GM12864 (cell line): ENCODE measurements at regions not wholly inside any gene's neighbourhood (a gene's known extent, or its start where the extent isn't known, plus 50 kb on each side); places are given as distances from the start of the nearest gene placed in this dataset.

Experiments used
- DNase-seq: peaks from one replicate; pipeline ENCODE4 v3.0.0-alpha.2; 2011; ENCODE audit warnings: low read depth
- H3K4me3 ChIP-seq: 2 replicates; pipeline ENCODE4 v1.5.1; 2011; ENCODE audit warnings: mild to moderate bottlenecking, low read depth, low read length, control low read depth
- TF ChIP-seq, protein P1 (sequence below): IDR thresholded peaks from 2 replicates; pipeline ENCODE4 v1.5.1; 2011; ENCODE audit warnings: low read depth, mild to moderate bottlenecking, moderate library complexity, low read length, control low read depth, inconsistent platforms; ENCODE audit errors: missing control alignments

DNA sequence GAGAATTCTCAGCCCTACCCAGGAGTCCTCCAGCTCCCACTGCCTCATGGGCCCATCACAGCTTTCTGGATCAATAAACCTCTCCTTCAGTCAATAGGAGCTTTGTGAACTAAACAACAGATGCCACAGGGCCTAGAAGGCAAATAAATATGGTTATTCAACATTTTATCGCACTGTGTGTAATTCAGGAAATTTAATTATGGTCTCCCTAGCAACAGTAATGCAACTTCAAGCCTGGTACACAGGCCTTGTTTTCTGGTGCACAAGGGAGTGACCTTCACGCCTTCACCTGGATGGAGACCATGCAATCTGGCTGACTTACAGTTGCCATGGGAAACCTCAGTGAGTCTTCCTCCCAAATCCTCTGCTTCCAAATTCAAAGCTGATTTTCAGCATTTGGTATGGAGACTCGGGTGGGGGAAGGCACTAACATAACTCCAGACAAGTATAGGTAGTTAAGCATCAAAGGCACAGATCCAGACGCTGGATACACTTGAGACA, 441.0 kb upstream of the NPVF start:
- no peak overlapping the region for H3K4me3 ChIP-seq
- TF ChIP-seq, protein P1, sequence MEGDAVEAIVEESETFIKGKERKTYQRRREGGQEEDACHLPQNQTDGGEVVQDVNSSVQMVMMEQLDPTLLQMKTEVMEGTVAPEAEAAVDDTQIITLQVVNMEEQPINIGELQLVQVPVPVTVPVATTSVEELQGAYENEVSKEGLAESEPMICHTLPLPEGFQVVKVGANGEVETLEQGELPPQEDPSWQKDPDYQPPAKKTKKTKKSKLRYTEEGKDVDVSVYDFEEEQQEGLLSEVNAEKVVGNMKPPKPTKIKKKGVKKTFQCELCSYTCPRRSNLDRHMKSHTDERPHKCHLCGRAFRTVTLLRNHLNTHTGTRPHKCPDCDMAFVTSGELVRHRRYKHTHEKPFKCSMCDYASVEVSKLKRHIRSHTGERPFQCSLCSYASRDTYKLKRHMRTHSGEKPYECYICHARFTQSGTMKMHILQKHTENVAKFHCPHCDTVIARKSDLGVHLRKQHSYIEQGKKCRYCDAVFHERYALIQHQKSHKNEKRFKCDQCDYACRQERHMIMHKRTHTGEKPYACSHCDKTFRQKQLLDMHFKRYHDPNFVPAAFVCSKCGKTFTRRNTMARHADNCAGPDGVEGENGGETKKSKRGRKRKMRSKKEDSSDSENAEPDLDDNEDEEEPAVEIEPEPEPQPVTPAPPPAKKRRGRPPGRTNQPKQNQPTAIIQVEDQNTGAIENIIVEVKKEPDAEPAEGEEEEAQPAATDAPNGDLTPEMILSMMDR = no peak
- no peak for DNase-seq

DNA sequence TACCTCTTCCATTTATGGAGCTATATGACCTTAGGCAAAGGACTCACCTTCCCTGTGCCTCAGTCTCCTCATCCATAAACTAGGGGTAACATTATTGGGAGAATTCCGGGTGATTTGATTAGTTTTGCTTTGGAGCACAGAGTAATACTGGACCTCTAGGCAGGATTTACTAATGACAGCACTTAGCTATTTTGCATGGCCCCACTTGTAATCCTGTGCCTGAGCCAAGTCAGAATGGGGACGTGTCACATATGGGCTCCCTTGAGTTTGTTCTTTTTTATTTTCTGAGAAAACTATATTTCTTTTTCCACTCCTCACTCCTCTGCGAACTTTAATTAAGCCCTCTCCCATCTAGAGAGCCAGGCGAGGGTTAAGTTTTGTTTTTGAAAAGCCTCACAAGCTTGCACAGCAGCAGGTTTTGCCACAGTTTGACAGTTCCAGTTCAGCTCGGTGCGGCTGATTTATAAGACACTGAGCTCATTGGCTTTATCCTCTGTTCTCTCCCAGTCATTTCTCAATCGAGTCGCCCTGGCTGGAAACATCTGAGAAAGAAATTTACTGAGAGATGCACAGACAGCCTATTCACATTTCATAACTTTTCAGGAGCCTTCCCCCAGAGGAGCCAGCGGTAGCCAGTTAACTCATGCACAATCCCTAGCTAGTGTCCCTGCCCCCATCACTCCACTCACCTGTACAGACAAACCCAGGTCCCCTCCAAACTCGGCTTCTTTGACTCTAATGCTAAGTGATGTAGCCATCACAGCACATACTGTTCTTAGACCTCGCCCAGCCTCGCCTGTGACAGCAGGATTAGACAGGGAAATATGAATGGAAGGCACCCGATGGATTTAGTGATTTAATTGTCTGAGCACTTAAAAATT, 441.9 kb upstream of the NPVF start:
- H3K4me3 ChIP-seq = no peak overlapping the region
- DNase-seq = no peak
- TF ChIP-seq, protein P1 = no peak

DNA sequence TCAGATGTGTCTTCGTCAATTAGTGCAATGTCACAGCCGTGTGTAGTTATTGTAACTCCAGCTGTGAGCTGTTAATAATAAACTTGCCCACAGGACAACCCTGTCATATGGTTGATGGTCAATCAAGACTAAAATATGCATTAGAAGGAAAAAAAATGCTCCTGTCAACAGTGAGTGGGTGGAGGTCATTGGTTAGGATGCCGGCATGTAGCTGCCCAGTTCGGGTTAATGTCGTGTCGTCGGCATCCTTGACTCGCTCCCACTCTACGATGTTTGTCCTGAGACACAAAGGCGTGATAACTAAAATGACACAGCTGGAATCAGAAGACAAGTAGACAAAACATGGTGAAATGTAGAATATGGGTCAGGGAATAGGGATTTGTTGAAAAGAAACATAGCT, 442.8 kb upstream of the NPVF start:
- TF ChIP-seq, protein P1 = no peak
- DNase-seq = no peak
- no peak overlapping the region for H3K4me3 ChIP-seq

DNA sequence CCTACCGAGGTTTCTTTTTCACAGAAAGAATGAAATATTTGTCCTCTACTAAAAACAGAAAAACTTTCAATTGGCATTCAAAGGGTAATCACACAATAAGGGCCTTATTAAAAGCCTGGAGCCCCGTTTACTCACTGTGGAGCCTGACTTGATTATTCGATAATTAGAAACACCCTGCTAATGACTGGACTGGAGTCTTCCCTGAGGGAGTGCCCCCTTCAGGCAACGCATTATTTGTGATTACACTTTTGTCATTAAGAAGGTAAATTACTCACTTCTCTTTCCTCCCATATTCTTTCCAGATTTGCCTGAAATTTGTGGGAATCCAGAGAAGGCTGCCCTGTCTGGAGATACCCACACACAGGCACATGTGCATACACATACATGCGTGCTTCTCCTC, 444.2 kb upstream of the NPVF start:
- no peak overlapping the region for H3K4me3 ChIP-seq
- TF ChIP-seq, protein P1 = no peak
- DNase-seq = no peak

DNA sequence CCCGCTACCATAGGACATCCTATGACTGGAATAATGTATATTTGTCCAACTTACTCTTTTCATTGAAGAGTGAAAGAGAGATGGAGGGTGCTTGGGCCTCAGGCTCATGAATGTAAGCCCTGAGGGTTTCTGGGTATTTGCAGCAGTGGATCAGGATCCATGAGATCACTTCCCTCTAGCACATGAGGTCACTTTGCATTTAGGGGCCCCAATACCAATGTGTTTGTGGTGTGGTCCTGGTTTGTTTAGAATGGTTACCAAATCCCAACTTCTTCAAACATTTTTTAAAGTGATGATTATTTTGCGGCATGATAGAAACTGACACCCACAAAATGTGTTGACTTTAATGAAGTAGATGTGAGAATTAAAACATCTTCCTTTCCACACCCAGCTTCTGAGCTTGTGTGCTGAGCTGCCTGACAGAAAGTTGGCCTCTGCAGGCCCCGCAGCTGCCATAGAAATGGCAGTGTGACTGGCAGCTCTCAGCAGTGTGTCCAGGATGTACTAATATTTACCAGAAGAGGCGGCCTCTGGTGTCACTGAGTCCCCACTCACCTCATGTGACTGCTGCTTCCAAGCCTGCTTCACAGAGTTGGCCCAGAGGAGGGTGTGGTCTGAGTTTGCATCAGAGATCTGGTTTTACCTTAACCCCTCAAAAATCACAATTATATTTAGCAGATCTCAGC, 447.6 kb upstream of the NPVF start:
- TF ChIP-seq, protein P1 = no peak
- no peak overlapping the region for H3K4me3 ChIP-seq
- DNase-seq = no peak

DNA sequence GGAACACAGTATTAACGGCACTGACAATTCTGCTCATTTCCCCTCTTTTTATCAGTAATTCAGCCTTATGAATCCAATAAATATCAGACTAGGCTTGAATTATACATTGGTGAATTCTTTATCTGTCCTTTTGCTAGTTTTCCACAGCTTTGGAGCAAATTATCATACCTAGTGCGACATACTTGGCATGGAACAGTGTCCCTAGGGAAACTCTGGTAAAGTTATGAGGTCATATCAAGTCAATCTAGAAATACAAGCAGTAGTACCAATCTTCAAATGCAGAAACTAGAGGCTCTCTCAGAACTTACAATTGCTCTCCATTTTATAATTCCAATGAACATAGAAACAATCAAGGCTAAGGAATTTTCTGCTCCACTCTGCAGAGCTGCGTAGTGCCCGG, 449.3 kb upstream of the NPVF start:
- TF ChIP-seq, protein P1 = no peak
- no peak overlapping the region for H3K4me3 ChIP-seq
- DNase-seq = no peak
